HEK293T (cell line): ENCODE measurements at regions not wholly inside any gene's neighbourhood (a gene's known extent, or its start where the extent isn't known, plus 50 kb on each side); places are given as distances from the start of the nearest gene placed in this dataset.

Experiments used
- ARNT ChIP-seq: fragments of 450-650 bp; IDR thresholded peaks from 2 replicates; pipeline ENCODE4 v1.6.1; 2017; ENCODE audit warnings: mild to moderate bottlenecking
- BHLHE40 ChIP-seq: fragments of 450-650 bp; IDR thresholded peaks from 2 replicates; pipeline ENCODE4 v1.6.1; 2016; ENCODE audit warnings: mild to moderate bottlenecking, moderate library complexity, borderline replicate concordance
- ELF4 ChIP-seq: fragments of 450-650 bp; IDR thresholded peaks from 2 replicates; pipeline ENCODE4 v1.6.1; 2017; ENCODE audit warnings: antibody characterized with exemption
- FOXA1 ChIP-seq: fragments of 450-650 bp; IDR thresholded peaks from 2 replicates; pipeline ENCODE4 v1.6.1; 2016; ENCODE audit warnings: mild to moderate bottlenecking
- LEF1 ChIP-seq: fragments of 450-650 bp; IDR thresholded peaks from 2 replicates; pipeline ENCODE4 v1.6.1; 2017; ENCODE audit warnings: mild to moderate bottlenecking, borderline replicate concordance
- SP1 ChIP-seq: fragments of 450-650 bp; IDR thresholded peaks from 2 replicates; pipeline ENCODE4 v1.6.1; 2017
- SUZ12 ChIP-seq: fragments of 450-650 bp; IDR thresholded peaks from 2 replicates; pipeline ENCODE4 v1.6.1; 2016; ENCODE audit warnings: mild to moderate bottlenecking
- TARDBP ChIP-seq: fragments of 450-650 bp; IDR thresholded peaks from 2 replicates; pipeline ENCODE4 v1.6.1; 2016
- ZNF384 ChIP-seq: fragments of 450-650 bp; IDR thresholded peaks from 2 replicates; pipeline ENCODE4 v1.6.1; 2016

GRCh38 chr4:19260346-19260745, 991.4 kb upstream of the SLIT2 start:
- TF ChIP-seq SUZ12 (no peak), SP1 (no peak), ARNT (no peak), ELF4 (no peak), FOXA1 (no peak), TARDBP (no peak), ZNF384 (no peak), LEF1 (no peak), BHLHE40 (no peak)
